ENCODE measurements at regions not wholly inside any gene's neighbourhood (a gene's known extent, or its start where the extent isn't known, plus 50 kb on each side); places are given as distances from the start of the nearest gene placed in this dataset.

DNA sequence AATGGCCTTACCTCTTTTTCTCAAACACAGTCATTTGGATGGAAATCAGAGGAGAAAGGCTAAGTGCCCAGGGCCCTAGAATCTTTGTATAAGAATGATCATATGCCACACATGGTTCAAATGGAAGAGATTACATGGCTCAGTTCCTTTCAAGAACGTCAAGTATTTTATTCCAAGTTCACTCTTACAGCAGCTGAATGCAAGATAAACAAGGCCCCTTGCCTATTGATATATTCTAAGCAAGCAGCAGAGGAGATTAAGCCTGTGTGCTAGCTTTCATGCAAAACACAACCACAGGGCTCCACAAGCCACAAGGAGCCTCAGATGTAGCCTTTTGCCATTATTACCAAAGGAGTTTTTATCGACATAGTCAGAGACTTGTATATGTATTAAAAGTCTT is 55.3 kb upstream of the SLCO6A1 start:
- TF ChIP-seq, protein P1, sequence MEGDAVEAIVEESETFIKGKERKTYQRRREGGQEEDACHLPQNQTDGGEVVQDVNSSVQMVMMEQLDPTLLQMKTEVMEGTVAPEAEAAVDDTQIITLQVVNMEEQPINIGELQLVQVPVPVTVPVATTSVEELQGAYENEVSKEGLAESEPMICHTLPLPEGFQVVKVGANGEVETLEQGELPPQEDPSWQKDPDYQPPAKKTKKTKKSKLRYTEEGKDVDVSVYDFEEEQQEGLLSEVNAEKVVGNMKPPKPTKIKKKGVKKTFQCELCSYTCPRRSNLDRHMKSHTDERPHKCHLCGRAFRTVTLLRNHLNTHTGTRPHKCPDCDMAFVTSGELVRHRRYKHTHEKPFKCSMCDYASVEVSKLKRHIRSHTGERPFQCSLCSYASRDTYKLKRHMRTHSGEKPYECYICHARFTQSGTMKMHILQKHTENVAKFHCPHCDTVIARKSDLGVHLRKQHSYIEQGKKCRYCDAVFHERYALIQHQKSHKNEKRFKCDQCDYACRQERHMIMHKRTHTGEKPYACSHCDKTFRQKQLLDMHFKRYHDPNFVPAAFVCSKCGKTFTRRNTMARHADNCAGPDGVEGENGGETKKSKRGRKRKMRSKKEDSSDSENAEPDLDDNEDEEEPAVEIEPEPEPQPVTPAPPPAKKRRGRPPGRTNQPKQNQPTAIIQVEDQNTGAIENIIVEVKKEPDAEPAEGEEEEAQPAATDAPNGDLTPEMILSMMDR (IDR thresholded peaks at IDR 0.05; ENCODE audit: control extremely low read depth, extremely low read depth, low read depth, missing control alignments) = no peak
- POLR2A ChIA-PET = no interaction called here
- no peak for DNase-seq (ENCODE audit: extremely low spot score)
- CTCF ChIA-PET = no interaction called here

DNA sequence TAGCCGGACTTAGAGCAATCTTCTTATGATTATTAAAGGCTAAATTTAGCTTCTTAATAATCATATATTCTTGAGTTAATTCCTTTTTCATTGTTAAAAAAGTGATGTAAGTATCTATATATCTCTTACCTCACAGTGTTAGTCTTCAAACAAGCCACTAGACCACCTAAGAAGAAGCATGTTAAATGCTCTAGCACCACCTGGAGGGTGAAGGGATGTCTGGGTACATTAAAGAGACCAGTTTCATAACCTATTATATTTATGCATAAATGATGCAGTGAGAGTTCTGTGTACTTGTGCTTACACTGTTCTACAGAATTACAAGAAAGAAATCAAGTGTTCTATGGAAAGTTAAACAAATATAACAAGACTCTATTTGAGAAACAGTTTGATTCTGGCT is 55.9 kb upstream of the SLCO6A1 start:
- TF ChIP-seq, protein P1 (IDR thresholded peaks at IDR 0.05; ENCODE audit: control extremely low read depth, extremely low read depth, low read depth, missing control alignments) = no peak

DNA sequence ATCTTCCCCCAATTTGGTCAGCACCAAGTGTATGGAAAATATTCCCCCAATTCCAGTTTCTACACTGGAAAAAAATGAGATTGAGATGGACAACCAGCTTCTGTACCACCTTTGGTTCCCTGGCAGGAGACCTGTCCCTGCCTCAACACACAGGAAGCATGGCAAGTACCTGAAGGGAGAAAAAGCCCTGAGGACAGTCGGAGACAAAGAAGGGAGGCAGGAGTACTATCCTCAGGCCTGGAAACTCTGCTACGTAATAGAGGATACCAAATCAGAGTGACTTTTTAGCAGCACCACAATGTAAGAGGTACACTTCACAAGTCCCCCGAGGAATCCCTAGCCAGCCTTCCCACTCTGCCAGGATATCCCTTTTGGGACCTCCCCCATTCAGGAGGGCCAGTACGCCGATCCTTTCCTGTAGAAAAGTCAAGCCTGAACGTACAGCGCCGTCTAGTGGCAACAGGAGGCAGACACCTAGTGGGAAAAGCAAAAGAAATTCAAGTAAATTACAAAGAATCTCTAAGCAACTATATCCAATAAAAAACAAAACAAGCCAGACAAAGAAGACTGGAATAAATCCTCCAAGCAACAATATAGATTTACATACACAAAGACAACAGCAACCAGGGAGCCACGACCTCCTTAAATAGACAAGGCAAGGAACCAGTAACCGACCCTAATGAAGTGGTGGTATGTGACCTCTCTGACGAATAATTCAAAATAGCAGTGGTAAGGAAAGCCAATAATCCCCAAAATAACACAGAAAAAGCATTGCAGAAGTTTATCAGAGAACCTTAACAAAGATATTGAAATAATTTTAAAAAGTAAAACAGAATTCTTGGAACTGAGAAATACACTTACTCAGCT is 63.3 kb upstream of the SLCO6A1 start:
- CTCF ChIA-PET = interaction anchor here (0.8 to 2.3 kb wide), 11 partner anchors 10 to 663 kb away, joined by 3 to 11 read pairs (median 3); no protein-coding TSS in a partner anchor
- TF ChIP-seq, protein P1 (IDR thresholded peaks at IDR 0.05; ENCODE audit: control extremely low read depth, extremely low read depth, low read depth, missing control alignments) = peak; percentile 58

More for the DNA sequence above, 55.9 kb upstream of the SLCO6A1 start:
- POLR2A ChIA-PET = no interaction called here
- no peak for DNase-seq (ENCODE audit: extremely low spot score)
- CTCF ChIA-PET = no interaction called here

DNA sequence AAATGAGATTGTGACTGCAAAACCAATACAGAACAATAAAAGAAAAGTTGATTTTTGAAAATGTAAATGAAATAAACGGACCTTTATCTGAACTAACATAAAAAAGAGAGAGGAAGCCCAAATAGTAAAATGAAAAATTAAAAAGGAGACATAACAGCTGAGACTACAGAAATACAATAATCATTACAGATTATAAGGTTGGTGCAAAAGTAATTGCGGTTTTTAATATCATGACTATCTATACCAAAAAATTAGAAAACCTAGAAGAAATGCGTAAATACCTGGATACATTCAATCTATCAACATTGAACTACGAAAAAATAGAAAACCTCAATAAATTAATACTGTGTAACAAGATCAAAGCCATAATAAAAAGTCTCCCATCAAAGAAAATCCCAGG is 71.9 kb upstream of the SLCO6A1 start:
- POLR2A ChIA-PET = no interaction called here
- no peak for DNase-seq (ENCODE audit: extremely low spot score)
- TF ChIP-seq, protein P1 (IDR thresholded peaks at IDR 0.05; ENCODE audit: control extremely low read depth, extremely low read depth, low read depth, missing control alignments) = no peak
- CTCF ChIA-PET = no interaction called here

More for the DNA sequence above, 63.3 kb upstream of the SLCO6A1 start:
- DNase-seq (ENCODE audit: extremely low spot score) = no peak
- POLR2A ChIA-PET = no interaction called here

DNA sequence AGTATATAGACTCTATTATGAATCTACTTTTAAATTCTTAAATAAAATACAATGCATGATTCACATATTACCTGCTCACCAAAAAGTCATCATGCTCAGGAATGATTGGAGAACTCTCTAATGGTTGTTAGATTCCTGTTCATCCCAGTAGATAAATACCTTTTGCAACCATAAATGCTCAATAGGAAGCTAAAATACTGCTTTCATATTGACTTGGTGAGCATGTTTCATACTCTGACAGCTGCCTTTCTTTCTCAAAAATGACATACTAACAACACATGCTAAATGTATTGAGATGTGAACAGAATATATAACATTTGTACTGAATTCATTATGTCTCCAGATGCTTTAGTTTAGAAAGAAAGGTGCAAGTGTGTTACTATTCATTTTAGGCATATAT is 79.6 kb upstream of the SLCO6A1 start:
- TF ChIP-seq, protein P1 (IDR thresholded peaks at IDR 0.05; ENCODE audit: control extremely low read depth, extremely low read depth, low read depth, missing control alignments) = no peak
- POLR2A ChIA-PET = no interaction called here
- CTCF ChIA-PET = no interaction called here
- DNase-seq (ENCODE audit: extremely low spot score) = no peak

DNA sequence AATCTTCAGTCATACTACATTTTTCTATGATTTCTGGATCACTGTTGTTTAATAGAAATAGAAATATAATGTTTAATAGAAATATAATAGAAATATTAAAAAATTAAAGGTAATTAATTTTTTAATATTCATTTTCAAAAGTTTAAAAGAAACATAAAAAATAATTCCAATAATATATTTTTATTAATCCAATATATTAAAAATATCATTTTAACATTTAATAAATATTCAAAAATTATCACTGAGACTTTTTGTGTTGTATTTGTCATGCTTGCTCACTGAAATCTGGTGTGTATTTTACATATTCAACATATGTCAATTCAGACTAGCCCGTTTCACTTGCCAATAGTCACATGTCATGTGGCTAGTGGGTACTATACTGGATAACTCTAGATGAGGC is 80.6 kb upstream of the SLCO6A1 start:
- POLR2A ChIA-PET = no interaction called here
- TF ChIP-seq, protein P1 (IDR thresholded peaks at IDR 0.05; ENCODE audit: control extremely low read depth, extremely low read depth, low read depth, missing control alignments) = no peak
- CTCF ChIA-PET = no interaction called here
- DNase-seq (ENCODE audit: extremely low spot score) = no peak
